HEK293T (cell line): ENCODE measurements at regions not wholly inside any gene's neighbourhood (a gene's known extent, or its start where the extent isn't known, plus 50 kb on each side); places are given as distances from the start of the nearest gene placed in this dataset.

ENCODE experiments used
- BHLHE40 ChIP-seq: fragments of 450-650 bp; IDR thresholded peaks from 2 replicates; pipeline ENCODE4 v1.6.1; 2016; ENCODE audit warnings: mild to moderate bottlenecking, moderate library complexity, borderline replicate concordance
- FOXA1 ChIP-seq: fragments of 450-650 bp; IDR thresholded peaks from 2 replicates; pipeline ENCODE4 v1.6.1; 2016; ENCODE audit warnings: mild to moderate bottlenecking
- FOXM1 ChIP-seq: fragments of 450-650 bp; IDR thresholded peaks from 2 replicates; pipeline ENCODE4 v1.6.1; 2017; ENCODE audit warnings: mild to moderate bottlenecking, borderline replicate concordance
- HDGF ChIP-seq: fragments of 450-650 bp; IDR thresholded peaks from 2 replicates; pipeline ENCODE4 v1.6.1; 2017; ENCODE audit warnings: antibody characterized with exemption, borderline replicate concordance
- TARDBP ChIP-seq: fragments of 450-650 bp; IDR thresholded peaks from 2 replicates; pipeline ENCODE4 v1.6.1; 2016
- ZNF384 ChIP-seq: fragments of 450-650 bp; IDR thresholded peaks from 2 replicates; pipeline ENCODE4 v1.6.1; 2016

- TF ChIP-seq BHLHE40 = no peak
- no peak for TF ChIP-seq TARDBP
- TF ChIP-seq ZNF384 = no peak
- no peak for TF ChIP-seq FOXA1
- no peak for TF ChIP-seq FOXM1
- no peak for TF ChIP-seq HDGF
Observed at GRCh38 chr22:26825960-26826935, 168.9 kb downstream of the MIAT start.
